Mucosa of gallbladder (tissue), 1 donor: ENCODE measurements at regions not wholly inside any gene's neighbourhood (a gene's known extent, or its start where the extent isn't known, plus 50 kb on each side); places are given as distances from the start of the nearest gene placed in this dataset.

ENCODE experiments used
- DNase-seq: peaks from one replicate; pipeline ENCODE4 v3.0.0-alpha.2; 2020; ENCODE audit warnings: low spot score
- donor health status: DM: no; HTN: no; CAD: no.

GRCh38 chr9:11928871-11929321 lies 764.3 kb upstream of the TYRP1 start:
- no peak for DNase-seq

- DNase-seq = no peak
Observed at GRCh38 chr9:11931109-11931508, 762.1 kb upstream of the TYRP1 start.

- no peak for DNase-seq
Observed at GRCh38 chr9:11931751-11932150, 761.4 kb upstream of the TYRP1 start.

GRCh38 chr9:11933926-11934325 lies 759.3 kb upstream of the TYRP1 start:
- DNase-seq = no peak

- DNase-seq = no peak
Observed at GRCh38 chr9:11946531-11946930, 746.7 kb upstream of the TYRP1 start.

- no peak for DNase-seq
Observed at GRCh38 chr9:11962327-11962726, 730.9 kb upstream of the TYRP1 start.

- DNase-seq = no peak
Observed at GRCh38 chr9:11966786-11967185, 726.4 kb upstream of the TYRP1 start.

GRCh38 chr9:11968631-11969030 lies 724.6 kb upstream of the TYRP1 start:
- no peak for DNase-seq

GRCh38 chr9:11973011-11973410 lies 720.2 kb upstream of the TYRP1 start:
- no peak for DNase-seq

GRCh38 chr9:11973511-11973910 lies 719.7 kb upstream of the TYRP1 start:
- no peak for DNase-seq

GRCh38 chr9:11992866-11993265 lies 700.3 kb upstream of the TYRP1 start:
- DNase-seq = no peak

- no peak for DNase-seq
Observed at GRCh38 chr9:12014488-12014887, 678.7 kb upstream of the TYRP1 start.

GRCh38 chr9:12054235-12054634 lies 639.0 kb upstream of the TYRP1 start:
- no peak for DNase-seq

- DNase-seq = no peak
Observed at GRCh38 chr9:12056874-12057273, 636.3 kb upstream of the TYRP1 start.

GRCh38 chr9:12060067-12060466 lies 633.1 kb upstream of the TYRP1 start:
- no peak for DNase-seq

- DNase-seq = no peak
Observed at GRCh38 chr9:12060811-12061210, 632.4 kb upstream of the TYRP1 start.

- no peak for DNase-seq
Observed at GRCh38 chr9:12065050-12065449, 628.1 kb upstream of the TYRP1 start.

GRCh38 chr9:12065686-12066085 lies 627.5 kb upstream of the TYRP1 start:
- no peak for DNase-seq

- no peak for DNase-seq
Observed at GRCh38 chr9:12066455-12067035, 626.6 kb upstream of the TYRP1 start.

GRCh38 chr9:12069366-12069765 lies 623.8 kb upstream of the TYRP1 start:
- DNase-seq = no peak

GRCh38 chr9:12085399-12085798 lies 607.8 kb upstream of the TYRP1 start:
- no peak for DNase-seq

- no peak for DNase-seq
Observed at GRCh38 chr9:12091865-12092527, 601.2 kb upstream of the TYRP1 start.

- no peak for DNase-seq
Observed at GRCh38 chr9:12094046-12094445, 599.1 kb upstream of the TYRP1 start.

- no peak for DNase-seq
Observed at GRCh38 chr9:12095931-12096330, 597.3 kb upstream of the TYRP1 start.
